ENCODE measurements at regions not wholly inside any gene's neighbourhood (a gene's known extent, or its start where the extent isn't known, plus 50 kb on each side); places are given as distances from the start of the nearest gene placed in this dataset.
A peak's percentile ranks its signal among the peaks of the same experiment; 100 is the strongest.

- Histone ChIP-seq H3K27me3 (ENCODE audit: low read depth) (no peaks in the 10 kb centered on the region), H3K36me3 (no peaks in the 10 kb centered on the region), H3K4me3 (no peak overlapping the region), H3K4me1 (peaks cover 20% of the 10 kb centered on the region), H3K9me3 (replicated peaks) (no peaks in the 10 kb centered on the region), H3K27ac (replicated peaks) (no peak overlapping the region)
- TF ChIP-seq, protein P1, sequence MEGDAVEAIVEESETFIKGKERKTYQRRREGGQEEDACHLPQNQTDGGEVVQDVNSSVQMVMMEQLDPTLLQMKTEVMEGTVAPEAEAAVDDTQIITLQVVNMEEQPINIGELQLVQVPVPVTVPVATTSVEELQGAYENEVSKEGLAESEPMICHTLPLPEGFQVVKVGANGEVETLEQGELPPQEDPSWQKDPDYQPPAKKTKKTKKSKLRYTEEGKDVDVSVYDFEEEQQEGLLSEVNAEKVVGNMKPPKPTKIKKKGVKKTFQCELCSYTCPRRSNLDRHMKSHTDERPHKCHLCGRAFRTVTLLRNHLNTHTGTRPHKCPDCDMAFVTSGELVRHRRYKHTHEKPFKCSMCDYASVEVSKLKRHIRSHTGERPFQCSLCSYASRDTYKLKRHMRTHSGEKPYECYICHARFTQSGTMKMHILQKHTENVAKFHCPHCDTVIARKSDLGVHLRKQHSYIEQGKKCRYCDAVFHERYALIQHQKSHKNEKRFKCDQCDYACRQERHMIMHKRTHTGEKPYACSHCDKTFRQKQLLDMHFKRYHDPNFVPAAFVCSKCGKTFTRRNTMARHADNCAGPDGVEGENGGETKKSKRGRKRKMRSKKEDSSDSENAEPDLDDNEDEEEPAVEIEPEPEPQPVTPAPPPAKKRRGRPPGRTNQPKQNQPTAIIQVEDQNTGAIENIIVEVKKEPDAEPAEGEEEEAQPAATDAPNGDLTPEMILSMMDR (IDR thresholded peaks at IDR 0.05; ENCODE audit: borderline replicate concordance), result no peak
- intact Hi-C loops (cut with micrococcal nuclease), result no loop called here
- no peak for DNase-seq
Measured at GRCh38 chr13:48165727-48166126, 67.3 kb upstream of the ITM2B start.

GRCh38 chr13:48165063-48165462 is 67.9 kb upstream of the ITM2B start:
- H3K36me3 ChIP-seq, result no peaks in the 10 kb centered on the region
- no peak overlapping the region for H3K4me3 ChIP-seq
- H3K9me3 ChIP-seq (replicated peaks), result no peaks in the 10 kb centered on the region
- TF ChIP-seq, protein P1 (IDR thresholded peaks at IDR 0.05; ENCODE audit: borderline replicate concordance), result no peak
- no peak overlapping the region for H3K27ac ChIP-seq (replicated peaks)
- DNase-seq, result no peak
- intact Hi-C loops (cut with micrococcal nuclease), result no loop called here
- peaks cover 20% of the 10 kb centered on the region for H3K4me1 ChIP-seq
- no peaks in the 10 kb centered on the region for H3K27me3 ChIP-seq (ENCODE audit: low read depth)

DNA sequence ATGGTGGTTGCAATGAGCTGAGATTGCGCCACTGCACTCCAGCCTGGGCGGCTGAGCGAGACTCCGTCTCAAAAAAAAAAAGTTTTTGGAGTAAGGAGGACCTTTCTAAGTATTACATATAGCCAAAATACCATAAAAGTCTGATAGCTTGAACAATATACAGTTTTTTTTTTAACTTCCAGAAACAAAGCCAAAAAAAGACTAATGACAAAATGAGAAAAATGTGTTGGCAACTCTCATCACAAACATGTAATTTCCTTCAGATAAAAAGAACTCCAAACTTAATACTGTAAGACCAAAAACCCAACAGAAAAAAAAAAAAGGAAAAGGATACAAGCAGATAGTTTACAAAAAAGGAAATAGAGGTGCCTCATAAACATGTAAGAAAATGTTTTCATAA is 68.2 kb upstream of the MED4 start:
- no peak for DNase-seq

DNA sequence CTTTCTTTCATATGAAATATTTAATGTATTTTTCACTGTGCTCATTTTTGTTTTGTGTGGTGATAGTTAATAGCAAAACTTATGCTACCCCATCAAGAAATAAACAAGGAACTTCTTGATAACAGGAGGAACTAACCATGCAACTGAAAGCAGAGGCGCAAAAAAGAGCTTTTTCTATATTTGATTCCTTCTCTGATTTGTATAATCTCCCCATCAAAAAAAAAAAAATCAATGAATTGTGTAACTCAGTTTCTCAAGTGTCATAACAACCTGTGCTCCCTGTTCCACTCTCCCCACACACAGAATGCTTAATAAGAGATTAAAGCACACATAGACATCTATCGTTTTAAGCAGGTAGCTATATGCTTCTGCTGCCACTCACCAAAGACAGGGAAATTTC is 67.3 kb upstream of the MED4 start:
- TF ChIP-seq, protein P1 (IDR thresholded peaks at IDR 0.05; ENCODE audit: borderline replicate concordance), result no peak
- DNase-seq, result no peak
- H3K36me3 ChIP-seq, result no peaks in the 10 kb centered on the region
- peak overlapping the region; percentile 78 for H3K27ac ChIP-seq (replicated peaks)
- H3K4me3 ChIP-seq, result no peak overlapping the region
- peaks cover 20% of the 10 kb centered on the region for H3K4me1 ChIP-seq
- intact Hi-C loops (cut with micrococcal nuclease), result no loop called here
- no peaks in the 10 kb centered on the region for H3K27me3 ChIP-seq (ENCODE audit: low read depth)
- no peaks in the 10 kb centered on the region for H3K9me3 ChIP-seq (replicated peaks)

More for the DNA sequence above, 68.2 kb upstream of the MED4 start:
- Histone ChIP-seq H3K27me3 (ENCODE audit: low read depth) (no peaks in the 10 kb centered on the region), H3K4me3 (no peak overlapping the region), H3K27ac (replicated peaks) (peak overlapping the region; percentile 78), H3K4me1 (peaks cover 20% of the 10 kb centered on the region), H3K9me3 (replicated peaks) (no peaks in the 10 kb centered on the region), H3K36me3 (no peaks in the 10 kb centered on the region)
- intact Hi-C loops (cut with micrococcal nuclease), result no loop called here
- TF ChIP-seq, protein P1 (IDR thresholded peaks at IDR 0.05; ENCODE audit: borderline replicate concordance), result no peak

- TF ChIP-seq, protein P1 (IDR thresholded peaks at IDR 0.05; ENCODE audit: borderline replicate concordance), result no peak
- H3K27me3 ChIP-seq (ENCODE audit: low read depth), result no peaks in the 10 kb centered on the region
- no peak overlapping the region for H3K4me3 ChIP-seq
- H3K36me3 ChIP-seq, result no peaks in the 10 kb centered on the region
- no peaks in the 10 kb centered on the region for H3K9me3 ChIP-seq (replicated peaks)
- H3K4me1 ChIP-seq, result peaks cover 20% of the 10 kb centered on the region
- intact Hi-C loops (cut with micrococcal nuclease), result no loop called here
- H3K27ac ChIP-seq (replicated peaks), result peak overlapping the region; percentile 78
- peak; percentile 44 for DNase-seq
Measured at GRCh38 chr13:48161530-48162179, 66.8 kb upstream of the MED4 start.
